ENCODE measurements at regions not wholly inside any gene's neighbourhood (a gene's known extent, or its start where the extent isn't known, plus 50 kb on each side); places are given as distances from the start of the nearest gene placed in this dataset.

DNA sequence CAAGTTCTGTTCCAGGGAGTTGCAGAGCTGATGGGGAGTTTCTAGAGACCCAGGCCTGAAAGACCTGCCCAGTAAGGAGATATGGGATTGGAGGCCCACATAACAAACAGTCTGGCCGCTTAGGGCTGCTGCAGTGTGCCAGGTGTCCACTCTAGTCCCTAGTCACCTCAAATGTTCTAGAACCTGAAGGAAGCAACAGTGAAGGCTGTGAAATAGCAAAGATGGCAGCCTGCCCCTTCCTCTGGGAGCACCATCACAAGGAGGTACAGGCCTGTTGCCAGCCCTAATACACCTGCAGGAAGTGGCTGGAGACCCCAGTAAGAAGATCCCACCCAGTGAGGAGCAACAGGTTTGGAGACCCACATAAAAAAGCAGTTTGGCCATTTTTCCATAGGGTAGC is 783.8 kb upstream of the EDIL3 start:
- no peak for DNase-seq (ENCODE audit: low read depth, low spot score)

DNA sequence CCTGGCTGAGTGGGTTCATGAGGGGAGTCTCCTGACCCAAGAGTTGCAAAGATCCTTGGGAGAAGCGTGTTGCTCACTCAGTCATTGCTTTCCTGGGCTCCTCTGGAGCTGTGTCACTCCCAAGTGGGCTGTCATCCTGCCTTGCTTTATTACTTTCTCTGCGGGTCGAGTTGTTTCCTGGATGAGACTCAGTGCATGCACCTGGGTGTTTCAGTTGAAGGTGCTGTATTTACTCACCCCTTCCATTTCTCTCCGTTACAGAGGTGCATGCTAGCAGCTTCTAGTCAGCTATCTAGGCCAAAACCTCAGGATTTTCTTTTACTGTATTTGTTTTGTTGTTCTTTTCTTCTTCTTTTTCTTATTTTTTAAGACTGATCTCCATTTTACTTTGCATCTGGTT is 785.5 kb upstream of the EDIL3 start:
- no peak for DNase-seq (ENCODE audit: low read depth, low spot score)

DNA sequence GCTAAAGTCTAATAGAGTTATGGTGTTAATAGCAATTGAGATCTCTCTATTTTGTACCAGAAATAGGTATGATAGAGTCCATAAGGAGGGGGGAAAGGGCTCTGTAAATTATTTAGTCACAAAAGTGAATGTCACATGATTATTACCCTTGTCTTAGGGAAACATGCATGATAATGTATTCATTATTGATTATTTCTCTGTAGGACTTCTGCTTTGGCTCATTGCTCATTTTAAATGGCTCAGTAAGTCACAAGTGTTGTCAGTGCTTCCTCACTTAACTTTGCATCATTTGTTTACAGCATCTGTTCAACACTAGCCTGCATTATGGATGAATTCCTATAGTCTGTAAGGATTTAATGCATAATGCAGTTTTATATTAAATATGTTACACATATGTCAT is 788.8 kb upstream of the EDIL3 start:
- no peak for DNase-seq (ENCODE audit: low read depth, low spot score)

DNA sequence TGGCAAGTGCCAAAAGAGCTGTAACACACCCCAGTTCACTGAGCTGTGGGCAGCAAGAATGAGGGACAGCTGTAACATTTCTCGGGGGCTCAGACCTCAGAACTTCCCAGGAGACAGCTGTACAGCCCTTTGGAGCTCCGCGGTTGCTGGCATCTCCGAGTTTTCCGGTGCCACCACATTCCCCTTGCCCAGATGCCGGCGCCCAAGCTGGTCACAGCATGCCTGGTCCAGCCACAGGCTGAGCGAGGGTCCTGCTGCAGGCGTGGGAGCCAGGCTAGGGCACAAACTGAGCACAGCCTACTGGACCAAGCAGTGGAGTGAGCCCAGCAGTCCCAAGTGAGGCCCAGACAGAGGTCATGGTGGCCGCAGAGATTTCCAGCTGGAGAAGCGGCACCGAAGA is 797.7 kb upstream of the EDIL3 start:
- no peak for DNase-seq (ENCODE audit: low read depth, low spot score)

DNA sequence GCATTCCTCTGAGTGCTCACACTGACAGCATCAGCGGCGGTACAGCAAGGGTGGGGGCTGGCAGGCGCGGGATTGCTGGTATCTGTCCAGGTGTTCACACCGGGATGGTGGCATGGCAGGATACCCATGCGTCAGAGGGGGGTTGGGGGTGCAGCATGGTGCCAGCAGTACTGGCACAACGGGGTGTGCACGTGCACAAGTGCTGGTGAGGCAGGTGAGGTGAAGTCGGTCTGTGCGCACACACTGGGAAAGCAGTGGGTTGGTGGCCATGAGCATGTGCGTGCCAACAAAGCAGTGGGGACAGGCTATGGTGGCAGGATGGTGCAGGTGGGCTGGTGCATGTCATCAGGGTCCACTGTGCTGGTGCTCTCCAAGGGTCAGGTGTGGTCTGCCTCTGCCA is 819.6 kb upstream of the EDIL3 start:
- no peak for DNase-seq (ENCODE audit: low read depth, low spot score)

GRCh38 chr5:85205430-85205829 is 820.8 kb upstream of the EDIL3 start:
- DNase-seq (ENCODE audit: low read depth, low spot score): no peak

DNA sequence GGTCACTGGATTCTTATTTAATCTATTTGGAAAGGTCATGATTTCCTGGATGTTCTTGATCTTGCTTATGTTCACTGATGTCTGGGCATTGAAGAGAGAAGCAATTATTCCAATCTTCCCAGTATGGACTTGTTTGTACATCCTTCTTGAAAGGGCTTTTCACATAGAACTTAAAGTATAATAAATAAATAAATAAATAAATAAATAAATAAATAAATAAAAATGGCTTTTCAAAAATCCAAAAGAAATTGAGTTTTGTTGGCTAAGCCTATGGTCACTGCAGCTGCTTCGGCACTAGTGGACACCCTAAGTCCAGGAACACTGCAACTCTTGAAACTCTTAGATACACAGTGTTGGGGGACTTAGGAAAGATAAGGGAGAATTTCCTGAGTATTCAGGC is 840.7 kb upstream of the EDIL3 start:
- DNase-seq (ENCODE audit: low read depth, low spot score): no peak

DNA sequence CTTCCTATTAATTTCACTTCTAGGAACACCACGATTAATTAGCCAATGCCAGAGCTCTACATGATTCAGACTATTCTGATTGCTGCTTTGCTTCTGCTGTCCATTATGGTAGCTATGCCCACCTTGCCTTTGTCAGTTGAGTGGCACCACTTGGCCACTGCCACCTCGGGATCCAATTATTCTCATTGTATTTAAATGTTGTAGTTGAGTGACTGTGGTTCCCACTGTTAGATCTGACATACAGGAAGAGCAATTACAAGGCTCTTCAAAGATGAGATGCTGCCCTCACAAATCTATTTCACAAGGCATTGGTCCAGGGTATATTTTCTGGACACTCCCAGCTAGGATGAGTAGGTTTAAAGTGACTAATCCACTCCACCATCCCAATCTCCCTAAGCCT is 864.5 kb upstream of the EDIL3 start:
- no peak for DNase-seq (ENCODE audit: low read depth, low spot score)

GRCh38 chr5:85263125-85263524 is 878.4 kb upstream of the EDIL3 start:
- no peak for DNase-seq (ENCODE audit: low read depth, low spot score)

DNA sequence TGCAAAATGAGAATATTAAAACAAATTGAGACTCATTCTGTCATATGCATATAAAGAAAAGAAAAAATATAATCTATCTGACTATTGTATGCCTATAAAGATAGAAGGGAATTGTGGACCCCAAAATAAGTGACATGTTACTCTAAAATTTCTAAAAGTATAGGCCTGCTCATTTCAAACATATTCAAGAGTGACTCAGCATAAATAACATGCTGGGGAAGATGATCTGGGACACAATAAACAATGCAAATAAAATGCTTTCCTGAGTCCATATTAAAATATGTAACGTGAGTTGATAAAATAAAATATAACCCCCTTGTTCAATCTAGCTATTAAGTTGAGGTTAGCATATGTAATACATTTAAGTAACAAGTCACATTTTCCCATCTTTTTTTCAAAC is 882.0 kb upstream of the EDIL3 start:
- no peak for DNase-seq (ENCODE audit: low read depth, low spot score)

GRCh38 chr5:85268194-85268593 is 883.5 kb upstream of the EDIL3 start:
- DNase-seq (ENCODE audit: low read depth, low spot score): no peak

GRCh38 chr5:85278193-85278592 is 893.5 kb upstream of the EDIL3 start:
- no peak for DNase-seq (ENCODE audit: low read depth, low spot score)

- DNase-seq (ENCODE audit: low read depth, low spot score): no peak
These were observed 904.2 kb upstream of the EDIL3 start for GRCh38 chr5:85288914-85289313.

DNA sequence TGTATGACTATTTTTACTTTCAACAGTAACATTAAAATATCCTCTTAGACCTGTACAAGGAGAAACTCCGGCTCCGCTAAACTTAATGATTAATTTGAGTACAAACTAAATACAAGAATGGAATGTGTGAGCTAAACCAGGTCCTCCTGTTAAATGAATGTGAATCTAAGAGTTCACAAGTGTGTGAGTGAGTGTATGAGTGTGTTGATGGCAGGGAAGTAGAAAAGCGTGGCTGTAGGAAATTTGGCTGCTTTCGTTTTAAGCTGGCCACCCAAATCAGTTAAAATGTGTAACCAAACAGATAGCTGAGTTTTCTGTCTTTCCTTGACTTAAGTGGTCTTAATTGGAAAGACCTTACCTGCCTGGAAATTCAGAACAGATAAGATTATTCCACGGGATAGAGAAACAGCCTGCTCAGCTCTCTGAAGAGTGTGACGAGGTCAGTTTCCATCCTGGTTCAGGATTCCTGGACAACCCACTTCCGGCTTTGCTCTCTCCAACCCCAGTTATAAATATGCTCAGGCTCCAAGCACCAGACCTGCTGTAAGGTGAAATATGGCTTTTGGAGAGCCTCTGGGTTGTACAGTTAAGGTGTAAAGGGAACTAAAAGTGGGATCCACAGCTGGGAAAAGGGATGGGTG is 908.6 kb upstream of the EDIL3 start:
- DNase-seq (ENCODE audit: low read depth, low spot score): no peak

DNA sequence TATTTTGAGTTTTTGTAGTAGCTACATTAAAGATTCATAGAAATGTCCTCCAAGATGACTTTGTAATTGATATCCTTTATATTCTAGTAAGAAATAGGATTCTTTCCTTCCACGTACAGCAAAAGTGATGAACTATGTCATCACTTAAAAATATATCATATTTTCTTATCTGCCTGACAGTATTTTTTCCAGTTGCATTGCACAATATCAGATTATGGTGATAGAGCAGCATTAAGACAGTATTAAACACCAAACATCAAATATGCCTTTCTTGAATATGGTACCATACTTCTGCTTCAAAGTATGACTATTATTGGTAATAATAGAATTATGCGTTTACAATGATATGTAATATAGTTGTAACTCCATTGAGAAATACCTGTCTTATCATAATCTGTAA is 919.8 kb upstream of the EDIL3 start:
- DNase-seq (ENCODE audit: low read depth, low spot score): no peak

- DNase-seq (ENCODE audit: low read depth, low spot score): no peak
These were observed 921.1 kb upstream of the EDIL3 start for GRCh38 chr5:85305766-85306165.

DNA sequence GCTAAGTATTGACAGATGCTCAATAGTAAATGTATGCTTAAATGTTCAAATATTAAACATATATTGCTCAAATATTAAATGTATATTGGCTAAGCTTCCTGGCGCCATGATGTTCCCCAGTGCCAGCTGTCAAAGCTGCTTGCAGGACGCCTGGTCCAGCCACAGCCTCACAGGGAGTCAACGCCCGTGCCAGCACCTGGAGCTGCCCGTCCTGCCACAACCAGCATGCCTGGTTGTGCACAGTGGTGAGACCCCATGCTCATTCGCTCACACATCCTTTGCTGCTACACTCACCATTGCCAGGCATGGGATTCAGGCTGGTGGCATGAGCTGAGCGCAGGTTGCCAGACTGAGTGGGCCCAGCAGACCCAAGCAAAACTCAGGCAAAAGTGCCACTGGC is 926.9 kb upstream of the EDIL3 start:
- no peak for DNase-seq (ENCODE audit: low read depth, low spot score)

DNA sequence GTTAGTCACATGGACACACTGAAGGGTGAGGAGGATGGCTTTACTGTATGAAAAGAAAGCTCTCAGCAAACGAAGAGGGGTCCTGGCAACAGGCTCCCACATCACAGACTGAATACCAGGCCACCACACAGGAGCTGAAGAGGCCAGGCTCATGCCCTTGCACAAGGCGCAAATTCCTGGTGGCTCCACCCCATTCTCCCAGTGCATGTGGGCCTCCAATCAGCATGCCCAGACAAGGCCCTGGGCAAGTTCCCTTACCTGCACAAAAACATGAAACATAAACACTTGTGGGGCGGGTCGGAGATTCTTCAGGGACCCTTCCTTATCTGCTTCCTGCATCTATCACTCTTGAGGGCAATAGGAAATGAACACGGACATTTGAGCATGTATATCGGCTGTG is 935.8 kb upstream of the EDIL3 start:
- DNase-seq (ENCODE audit: low read depth, low spot score): no peak

DNA sequence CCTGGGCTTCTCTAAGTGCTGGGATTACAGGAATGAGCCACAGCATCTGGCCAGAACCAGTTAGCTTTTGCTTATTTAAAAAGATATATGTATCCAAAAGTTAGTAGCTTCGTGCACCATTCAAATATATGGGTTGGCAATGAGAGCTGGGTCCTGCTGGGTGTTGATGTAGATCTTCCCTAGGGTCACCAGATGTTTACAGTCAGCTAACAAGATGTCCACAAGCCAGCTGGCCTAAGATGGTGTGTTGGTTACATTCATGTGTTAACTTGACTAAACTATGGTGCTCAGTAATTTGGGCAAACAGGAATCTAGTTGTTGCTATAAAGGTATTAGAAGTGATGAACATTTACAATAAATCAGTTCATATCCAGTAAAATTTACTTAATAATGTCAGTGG is 948.6 kb upstream of the EDIL3 start:
- DNase-seq (ENCODE audit: low read depth, low spot score): no peak

GRCh38 chr5:85337435-85337834 is 952.8 kb upstream of the EDIL3 start:
- no peak for DNase-seq (ENCODE audit: low read depth, low spot score)

DNA sequence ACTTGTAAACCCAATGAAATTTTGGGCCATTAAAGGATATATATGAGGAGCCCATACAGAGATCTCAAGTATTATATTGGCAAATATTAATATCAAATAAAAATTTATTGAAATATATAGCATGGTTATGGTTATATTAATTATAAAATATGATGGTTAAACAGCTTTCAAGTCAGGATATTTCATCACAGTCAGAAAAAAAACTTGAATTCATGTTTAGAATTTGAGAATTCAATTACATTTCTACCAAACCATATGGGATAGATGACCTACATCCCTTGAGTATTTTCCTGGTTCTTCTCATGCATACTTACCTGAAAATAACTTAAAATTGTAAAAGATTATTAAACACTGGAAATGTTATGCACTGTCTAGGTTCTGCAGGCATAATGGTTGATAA is 956.1 kb upstream of the EDIL3 start:
- DNase-seq (ENCODE audit: low read depth, low spot score): no peak

DNA sequence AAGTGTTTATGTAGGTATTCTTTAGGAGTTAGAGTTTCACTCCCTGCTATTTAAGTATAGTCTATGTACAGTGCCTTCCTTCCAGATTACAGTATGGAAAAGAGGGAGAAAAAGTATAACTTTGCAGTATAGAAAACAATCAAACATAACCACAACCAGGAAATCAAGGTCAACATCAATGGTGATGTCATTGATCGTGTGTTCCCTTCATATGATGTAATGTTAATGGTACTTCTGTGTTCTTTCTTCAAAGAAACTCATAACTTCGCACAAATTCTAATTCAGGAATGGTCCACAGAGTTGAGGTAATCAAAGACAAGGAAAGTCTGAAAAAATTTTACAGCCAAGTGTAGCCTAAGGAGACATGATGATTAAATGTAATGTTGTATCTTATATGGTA is 961.1 kb upstream of the EDIL3 start:
- no peak for DNase-seq (ENCODE audit: low read depth, low spot score)

DNA sequence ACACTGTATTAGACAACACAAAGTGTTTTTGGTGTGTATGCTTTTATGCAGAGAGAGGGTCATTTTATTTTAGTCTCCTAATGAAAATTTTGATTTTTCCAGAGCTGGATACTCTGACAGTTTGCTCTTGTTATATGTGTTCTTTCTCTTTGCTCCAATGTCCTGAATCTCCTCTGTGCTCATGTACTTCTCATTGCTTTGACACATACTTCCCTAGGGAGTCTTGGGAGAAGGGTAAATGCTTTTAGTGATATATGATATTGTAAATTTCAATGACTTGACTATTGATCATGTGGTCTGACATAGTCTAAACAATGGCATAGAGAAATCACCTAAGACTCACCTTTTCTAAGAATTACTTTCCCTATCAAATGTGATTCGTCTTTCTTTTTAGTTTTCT is 972.6 kb upstream of the EDIL3 start:
- DNase-seq (ENCODE audit: low read depth, low spot score): no peak

DNA sequence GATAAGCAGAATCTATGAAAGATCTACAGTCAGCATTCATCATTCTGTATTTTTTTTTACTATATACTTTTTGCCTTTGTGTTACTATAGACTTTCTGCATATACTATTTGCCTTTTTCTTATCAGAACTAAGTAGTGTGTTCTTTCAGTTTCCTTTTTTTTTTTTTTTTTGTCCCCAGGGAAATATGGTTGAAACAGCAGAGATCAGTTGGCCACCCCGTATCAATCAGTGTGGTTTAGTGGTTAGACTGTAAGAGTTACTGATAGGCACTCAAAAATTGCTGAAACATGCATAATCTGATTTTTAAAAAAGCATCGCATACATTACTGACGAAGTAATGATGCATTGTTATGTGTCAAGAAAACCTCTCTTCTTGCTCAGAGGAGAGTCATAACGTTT is 990.8 kb upstream of the EDIL3 start:
- DNase-seq (ENCODE audit: low read depth, low spot score): no peak

GRCh38 chr5:85388770-85389169 is 1004.1 kb upstream of the EDIL3 start:
- no peak for DNase-seq (ENCODE audit: low read depth, low spot score)

Measured in iPS DF 19.7 (cell line).